DMS53 treated with DMSO at 0.1 percent for 48 hours (cell line): ENCODE measurements at regions not wholly inside any gene's neighbourhood (a gene's known extent, or its start where the extent isn't known, plus 50 kb on each side); places are given as distances from the start of the nearest gene placed in this dataset.
"Not testable (repeated sequence)": the region's sequence is repeated elsewhere in the genome, so short reads cannot be mapped to it uniquely, and the experiment has no call there.

Experiments used
- DNase-seq: peaks from one replicate; lab custom pipeline; 2025; ENCODE audit not compliant: unreplicated experiment; lab: John Stamatoyannopoulos, UW

DNA sequence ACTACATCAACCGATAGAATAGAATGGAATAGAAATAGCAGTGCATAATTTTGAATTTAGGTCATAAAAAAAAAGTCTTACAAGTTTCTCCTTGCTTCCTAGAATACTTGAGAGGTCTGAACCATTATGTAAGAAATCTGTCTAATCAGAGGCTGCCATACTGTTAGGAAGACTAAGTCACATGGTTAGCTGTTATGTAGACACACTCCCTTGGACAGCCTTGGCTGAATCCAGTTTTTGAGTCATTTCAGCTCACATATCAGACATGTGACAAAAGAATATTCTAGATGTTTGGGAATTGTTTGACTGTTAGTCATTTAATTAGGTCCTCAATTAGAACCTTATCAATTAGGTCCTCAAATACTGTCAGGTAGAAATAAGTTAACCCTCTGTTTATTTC lies 1601.4 kb downstream of the GRIK2 start:
- no peak for DNase-seq

DNA sequence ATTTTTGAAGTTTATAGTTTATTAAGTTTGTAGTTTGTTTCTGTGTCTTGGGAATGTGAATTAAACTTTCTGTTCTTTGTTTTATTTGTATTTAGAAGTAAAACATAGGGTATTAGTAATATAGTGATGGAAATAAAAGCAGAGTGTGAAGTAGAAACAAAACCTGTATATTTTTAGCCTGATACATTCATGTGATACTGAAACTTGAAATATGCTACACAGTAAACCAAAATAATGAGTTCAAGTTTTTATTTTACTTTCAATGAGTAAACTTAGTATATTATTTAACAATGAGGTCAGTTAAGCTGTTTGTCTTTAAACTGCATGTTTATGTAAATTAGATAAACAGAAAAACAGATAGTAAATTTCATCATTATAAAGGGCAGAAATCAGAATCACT lies 1592.6 kb downstream of the GRIK2 start:
- DNase-seq = no peak

DNA sequence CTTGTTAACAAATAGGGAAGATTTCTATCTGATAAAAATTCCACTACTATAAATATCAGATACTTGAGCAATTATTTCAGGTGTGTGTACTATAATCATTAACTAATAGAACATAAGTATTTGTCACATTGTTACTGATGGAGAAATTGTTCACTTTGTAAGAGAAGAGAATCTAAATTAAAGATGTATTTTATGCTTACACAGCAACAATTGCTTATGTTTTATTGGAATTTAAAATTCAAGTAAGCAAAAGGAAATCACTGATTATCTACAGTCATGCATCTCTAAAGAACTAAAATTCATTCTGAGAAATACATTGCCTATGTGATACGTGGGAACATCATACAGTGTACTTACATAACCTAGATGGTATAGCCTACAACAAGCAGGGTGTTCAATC lies 1590.8 kb downstream of the GRIK2 start:
- no peak for DNase-seq

DNA sequence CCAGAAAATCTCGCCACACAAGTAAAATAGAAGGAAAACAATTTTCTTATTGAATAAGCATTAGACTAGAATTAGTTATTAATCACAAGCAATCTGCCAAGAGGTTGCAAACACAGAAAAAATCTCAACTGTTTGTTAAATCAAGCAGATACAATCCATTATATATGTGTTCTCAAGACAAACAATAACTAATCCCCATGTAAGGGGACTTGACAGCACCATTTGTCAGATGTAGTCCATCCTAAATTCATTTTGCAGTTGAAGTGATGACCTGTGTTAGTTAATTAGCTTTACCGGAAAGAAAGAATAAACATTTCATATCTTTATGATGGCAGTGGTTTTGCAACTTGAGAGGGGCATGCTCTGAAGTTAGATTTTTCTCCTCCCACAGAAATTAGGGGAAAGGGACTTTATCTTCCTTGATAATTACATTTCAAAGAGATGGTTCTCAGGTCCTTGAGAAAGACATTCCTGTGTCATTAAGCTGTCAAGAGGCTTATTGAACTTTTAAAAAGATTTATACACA lies 1588.0 kb downstream of the GRIK2 start:
- DNase-seq = no peak

DNA sequence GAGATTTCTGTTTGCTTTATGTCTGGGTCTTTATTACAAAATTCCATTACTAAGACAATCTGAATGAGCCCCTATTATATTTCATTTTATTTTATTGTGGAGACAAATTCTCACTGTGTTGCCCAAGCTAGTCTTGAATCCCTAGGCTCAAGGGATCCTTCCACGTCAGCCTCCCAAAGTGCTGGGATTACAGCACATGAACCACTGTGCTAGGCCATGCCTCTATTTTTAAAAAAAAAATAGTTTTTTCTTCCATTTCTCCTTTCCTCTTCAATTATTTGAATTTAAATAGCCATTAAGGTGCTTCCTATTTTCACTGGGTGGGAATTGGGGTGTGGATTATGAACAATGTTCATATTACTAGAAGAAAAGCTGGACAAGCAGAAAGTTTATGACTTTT lies 1587.4 kb downstream of the GRIK2 start:
- no peak for DNase-seq

DNA sequence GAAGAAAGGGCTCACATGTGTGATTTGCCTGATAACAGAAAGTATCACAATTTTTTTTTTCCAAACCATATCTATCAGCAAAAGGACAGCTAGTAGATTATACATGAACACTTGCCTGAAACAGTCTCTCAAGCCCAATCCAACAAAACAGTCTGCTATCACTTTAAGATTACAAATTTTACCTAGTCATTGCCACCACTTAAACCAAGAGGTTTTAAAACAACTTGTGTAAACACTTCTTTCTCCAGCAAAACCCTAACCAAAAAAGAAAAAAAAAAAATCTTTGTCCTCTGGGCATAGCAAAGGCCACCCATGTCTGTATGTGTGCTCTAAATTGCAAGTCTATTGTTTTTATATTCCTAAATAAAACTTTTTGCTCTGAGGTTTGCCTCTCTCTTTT lies 1568.4 kb downstream of the GRIK2 start:
- no peak for DNase-seq

DNA sequence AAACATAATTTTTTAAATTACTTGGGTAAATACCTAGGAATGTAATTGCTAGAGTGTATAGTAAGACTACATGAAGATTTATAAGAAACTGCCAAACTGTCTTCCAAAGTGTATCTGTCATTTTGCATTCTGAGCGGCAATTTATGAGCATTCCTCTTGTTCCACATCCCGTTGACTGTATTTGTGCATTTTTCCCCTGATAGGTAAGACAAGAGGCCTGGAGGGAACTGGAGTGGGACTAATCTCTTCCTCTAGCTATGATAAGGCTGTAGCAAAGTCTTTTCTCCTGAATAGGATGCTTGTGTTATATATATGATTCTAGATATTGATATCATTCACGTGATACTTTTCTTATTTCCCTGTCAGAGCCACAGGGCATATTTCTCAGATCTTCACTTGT lies 1557.5 kb downstream of the GRIK2 start:
- DNase-seq = no peak

DNA sequence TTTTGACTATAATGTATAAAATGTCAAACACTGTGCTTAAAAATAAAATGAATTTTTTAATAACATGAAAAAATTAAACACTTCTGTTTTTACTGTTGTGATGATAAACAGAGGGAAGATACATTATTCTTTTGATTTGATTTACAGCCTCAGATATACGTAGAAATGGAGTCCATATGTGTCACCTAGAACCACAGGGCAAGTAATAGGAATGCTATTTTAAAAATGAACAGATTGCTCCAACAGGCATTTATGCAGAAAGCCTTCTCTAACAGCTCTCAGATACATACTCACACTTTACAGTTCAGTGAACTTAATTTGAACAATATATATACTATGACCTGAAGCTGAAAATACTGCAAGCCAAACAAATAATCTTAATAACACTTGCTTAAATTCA lies 1551.0 kb downstream of the GRIK2 start:
- no peak for DNase-seq

DNA sequence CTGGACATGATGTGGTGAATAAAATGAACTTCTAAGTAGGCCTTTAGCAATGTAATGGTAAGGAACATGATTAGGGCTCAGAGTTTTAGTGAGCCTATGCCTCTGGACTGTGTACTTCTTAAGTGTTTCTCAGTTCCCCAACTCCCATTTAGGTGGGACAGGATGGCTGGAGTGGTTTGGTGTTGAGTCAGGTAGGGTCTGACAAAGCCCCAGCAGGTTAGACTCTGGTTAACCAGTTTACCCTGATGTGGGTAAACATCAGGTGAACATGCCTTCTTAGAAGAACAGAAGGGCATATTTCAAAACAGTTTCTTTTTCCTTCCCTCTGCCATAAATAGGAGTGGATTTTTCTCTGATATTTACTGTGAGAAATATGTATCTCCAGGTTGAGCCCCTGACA lies 1548.7 kb downstream of the GRIK2 start:
- no peak for DNase-seq

DNA sequence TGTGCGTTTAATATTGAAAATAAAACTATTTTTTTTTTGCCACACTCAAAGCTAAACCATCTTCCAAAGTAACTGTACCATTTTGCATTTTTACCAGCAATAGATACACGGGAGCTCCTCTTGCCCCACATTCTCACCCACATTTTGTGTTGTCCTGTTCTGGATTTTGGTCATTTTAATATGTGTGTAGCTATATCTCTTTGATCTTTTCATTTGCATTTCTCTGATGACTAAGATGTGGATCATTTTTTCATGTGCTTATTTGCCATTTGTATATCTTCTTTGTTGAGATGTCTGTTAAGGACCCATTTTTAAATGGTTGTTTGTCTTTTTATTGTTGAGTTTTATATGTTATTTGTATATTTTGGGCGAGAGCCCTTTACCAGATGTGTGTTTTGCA lies 1543.5 kb downstream of the GRIK2 start:
- no peak for DNase-seq

DNA sequence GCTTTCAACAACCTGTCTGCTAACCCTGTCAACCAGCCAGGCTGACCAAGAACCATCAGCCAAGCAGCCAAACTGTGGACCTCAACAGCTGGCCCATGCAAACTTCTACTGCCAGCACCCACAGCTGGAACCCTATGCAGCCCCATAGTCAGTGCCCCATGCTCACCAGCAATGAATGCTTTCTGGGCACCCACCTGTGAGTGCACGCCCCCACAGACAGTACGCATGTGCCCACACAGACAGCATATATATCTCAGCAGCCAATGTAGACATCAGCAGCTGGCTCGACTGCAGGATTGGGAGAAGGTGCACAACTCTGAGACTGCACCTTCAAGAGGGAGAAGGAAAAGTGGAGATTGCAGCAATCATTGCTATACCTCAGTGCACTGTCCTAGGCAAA lies 1534.6 kb downstream of the GRIK2 start:
- no peak for DNase-seq

DNA sequence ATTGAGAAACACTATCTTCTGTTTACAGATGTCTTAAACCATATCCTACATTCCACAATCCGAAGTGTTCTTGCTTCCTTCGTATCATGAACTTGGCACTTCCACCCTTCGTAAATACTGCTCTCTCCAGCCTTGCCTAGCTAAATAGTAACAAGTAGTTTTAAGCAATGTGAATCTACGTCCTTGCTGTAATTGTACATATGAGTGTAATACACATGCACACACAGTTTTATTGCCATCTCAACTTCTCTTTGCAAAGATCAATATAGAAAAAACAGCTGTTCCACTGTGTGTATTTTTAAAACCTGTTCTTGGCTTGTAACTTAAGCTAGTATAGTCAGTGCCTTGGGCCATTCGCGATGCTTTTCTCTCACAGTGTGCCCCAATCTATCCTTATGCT lies 1524.7 kb downstream of the GRIK2 start:
- no peak for DNase-seq

DNA sequence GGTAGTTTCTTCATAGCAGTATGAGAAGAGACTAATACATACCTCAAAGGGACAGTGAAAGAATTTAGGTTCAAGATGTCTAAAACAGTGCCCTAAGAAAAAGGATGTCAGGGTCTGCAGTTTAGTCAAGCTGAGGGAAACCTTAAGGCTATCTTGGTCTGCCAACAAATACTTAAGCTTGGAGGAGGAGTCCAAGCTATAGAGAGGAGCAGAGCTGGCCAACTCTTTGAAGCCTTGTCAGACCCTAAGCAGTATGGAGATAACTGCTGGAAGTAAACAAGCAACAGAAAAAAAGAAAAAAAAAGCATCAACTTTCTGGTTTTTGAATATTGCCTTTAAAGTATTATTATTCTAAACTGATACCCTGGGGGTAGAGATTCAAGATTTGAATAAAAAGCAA lies 1518.1 kb downstream of the GRIK2 start:
- no peak for DNase-seq

DNA sequence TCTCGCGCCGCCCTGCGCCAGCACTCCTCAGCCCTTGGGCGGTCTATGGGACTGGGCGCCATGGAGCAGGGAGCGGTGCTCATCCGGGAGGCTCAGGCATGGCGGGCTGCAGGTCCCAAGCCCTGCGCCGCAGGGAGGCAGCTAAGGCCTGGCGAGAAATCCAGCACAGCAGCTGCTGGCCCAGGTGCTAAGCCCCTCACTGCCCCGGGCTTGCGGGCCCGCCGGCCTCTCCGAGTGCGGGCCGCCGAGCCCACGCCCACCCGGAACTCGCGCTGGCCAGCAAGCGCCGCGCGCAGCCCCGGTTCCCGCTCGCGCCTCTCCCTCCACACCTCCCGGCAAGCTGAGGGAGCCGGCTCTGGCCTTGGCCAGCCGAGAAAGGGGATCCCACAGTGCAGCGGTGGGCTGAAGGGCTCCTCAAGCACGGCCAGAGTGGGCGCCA lies 1517.2 kb downstream of the GRIK2 start:
- DNase-seq = not testable (repeated sequence)

DNA sequence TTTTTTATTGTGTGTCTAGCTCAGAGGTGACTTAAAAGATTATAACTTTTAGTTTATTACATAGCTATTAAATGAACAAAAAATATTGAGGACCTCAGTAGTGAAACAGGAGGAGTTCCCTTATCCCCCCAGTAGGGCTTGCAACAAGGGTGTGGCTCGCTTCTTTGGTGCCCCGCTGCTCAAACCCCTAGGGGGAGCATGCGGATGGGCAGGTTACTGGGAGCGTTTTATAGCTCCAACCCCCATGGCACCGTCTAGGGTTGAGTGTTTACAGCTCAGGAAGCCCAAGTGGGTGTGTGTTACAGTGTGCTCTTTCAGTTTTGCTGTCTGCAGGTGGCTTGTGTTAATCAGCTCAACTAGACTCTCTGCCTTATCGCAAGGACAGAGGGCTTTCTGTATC lies 1513.7 kb downstream of the GRIK2 start:
- no peak for DNase-seq

DNA sequence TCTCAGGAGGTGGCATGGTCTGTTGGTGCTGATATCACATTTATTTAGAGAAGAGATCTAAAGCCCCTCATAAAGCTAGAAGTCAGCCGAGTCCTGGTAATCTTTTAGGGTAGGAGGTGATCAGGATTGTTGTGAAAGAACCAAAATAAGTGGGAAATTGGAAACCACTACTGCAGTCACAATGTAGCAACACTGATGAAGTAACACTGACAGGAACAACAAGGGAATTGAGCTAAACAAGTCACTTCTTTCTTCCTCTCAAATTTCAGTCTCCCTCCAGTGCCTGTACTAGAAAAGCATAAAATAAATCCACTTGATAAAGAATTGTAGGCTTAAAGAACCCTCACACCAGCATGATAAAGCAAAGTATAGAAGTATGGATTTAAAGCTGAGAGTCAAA lies 1509.0 kb downstream of the GRIK2 start:
- no peak for DNase-seq

DNA sequence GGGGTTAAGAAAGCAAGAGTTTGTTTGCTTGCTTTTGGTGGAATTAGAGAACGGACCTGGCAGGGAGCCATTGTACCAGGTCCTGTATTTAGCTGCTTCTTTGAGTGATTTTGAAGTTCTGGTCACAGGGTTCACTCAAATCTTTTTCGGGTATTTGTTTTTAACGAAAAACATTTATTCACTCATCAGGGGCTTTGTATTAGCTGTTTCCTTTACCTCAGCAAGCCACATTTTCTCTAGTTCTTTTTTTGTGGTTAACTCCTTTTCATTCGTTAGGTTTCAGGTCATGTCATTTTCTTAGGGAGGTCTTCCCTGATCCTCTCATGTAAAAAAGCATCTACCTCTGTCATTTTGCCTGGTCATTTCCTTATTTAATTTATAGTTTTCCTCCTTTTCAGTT lies 1502.2 kb downstream of the GRIK2 start:
- no peak for DNase-seq

DNA sequence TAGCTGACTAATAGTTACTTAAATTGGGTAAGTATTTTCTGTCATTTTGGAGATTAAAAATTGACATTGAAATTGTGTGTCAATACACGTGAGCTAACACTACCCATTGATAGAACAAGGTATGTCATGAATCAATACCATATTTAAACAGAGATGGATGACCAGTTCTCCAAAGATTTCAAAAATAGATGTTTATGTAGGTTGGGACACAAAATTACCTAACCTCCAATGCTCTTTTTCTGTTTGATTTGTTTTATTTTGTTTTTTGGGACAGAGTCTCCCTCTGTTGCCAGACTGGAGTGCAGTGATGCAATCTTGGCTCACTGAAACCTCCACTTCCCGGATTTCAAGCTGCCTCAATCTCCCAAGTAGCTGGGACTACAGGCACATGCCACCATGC lies 1491.7 kb downstream of the GRIK2 start:
- DNase-seq = no peak

DNA sequence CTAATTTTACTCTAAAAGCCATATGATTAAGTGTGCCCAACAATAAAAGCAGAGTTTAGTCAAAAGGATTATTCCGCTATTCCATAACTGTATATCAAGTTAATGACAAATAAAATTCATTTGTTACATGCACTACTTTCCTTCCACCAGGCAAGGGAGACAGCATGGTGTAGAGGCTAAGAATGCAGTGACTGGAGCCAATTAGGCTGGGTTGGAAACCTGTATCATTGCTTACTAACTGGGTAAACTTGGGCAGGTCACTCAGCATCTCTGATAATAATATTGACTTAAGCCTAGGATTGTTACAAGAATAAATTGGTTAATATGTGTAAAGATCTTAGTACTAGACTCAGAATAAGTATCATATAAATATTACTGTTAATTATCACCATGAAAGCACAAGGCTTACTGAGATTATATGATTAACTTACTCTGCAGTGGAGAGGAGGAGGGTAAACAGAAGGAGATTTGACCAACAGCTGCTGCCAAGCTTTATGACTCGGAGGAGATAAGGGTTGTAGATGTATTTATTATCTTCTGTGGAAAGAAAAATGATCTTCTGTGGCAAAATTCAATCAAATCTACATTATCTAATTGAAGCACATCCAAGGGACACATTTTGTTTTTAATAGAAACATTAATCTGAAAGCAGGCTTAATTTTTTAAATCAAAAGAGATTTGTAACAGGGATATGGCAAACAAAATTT lies 1459.9 kb downstream of the GRIK2 start:
- peak; percentile 5 for DNase-seq

DNA sequence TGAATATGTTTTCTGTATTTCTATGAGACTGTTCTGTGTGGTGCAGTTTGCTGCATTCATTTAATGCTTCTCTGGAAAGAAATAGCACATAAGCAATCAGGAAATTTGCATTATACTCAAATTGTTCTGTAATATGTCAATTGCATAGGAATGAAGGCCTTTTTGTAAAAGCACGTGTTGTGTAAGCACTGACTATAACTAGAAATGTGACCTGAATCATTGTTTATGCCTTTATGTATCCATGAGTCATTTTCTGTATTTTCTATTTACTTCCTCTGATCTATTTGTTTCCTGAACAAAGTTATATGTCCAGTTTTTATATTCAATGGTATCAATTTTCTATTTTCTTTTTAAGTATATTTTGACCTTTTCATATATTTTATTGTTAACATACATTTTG lies 1455.3 kb downstream of the GRIK2 start:
- no peak for DNase-seq

DNA sequence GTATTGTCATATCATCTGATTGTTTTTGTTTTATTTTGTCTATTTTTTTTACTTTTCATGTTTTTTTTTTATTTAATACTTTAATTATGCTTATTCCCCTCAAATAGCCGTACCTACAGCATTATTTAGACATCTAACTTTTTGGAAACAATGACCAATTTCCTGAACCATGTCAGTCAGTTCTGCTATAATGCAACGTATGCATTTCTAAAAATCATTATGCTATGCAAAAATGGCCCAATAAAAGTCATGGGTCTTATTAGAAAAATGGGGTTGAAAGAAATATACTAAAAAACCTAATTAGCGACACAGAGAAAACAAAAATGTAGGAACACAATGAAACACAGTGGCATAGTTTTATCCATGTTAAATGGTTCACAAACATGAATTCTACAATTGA lies 1454.7 kb downstream of the GRIK2 start:
- DNase-seq = no peak

DNA sequence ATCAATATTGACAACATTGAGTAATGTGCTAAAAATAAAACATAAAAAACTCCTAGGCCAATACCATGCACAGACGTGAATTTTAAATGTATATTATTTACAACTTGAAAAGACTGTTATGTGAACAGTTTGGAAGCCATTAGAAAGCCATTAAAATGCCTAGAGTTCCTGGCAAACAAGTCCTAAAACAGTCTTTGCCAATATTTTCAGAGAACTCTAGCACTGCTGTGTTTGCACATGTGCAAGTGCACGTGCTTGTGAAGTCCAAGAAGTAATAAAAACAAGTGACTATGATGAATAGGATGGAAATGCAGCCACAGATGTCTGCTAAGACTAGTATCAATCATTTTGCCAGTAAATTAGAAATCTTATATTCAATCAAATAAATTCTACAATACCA lies 1447.6 kb downstream of the GRIK2 start:
- no peak for DNase-seq

DNA sequence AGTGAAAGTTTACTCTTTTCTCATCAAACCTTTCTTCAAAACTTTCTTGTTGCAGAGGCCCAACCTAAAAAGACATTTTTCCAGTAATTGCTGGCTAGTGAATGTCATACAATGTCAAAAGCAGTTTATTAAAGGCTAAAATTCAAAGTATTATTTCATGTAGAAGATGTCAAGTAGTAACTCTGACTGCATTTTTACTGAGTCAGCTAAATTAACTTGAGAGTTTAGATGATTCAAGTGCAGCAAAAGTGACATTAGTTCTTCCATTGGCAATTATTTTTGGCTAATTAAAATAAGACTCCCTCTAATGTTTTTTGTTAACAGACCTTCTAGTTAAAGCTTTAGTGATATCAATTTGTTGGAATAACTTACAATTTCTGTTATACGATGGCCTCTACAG lies 1438.5 kb downstream of the GRIK2 start:
- no peak for DNase-seq
